Neural cell (in vitro differentiated cells): ENCODE measurements at regions not wholly inside any gene's neighbourhood (a gene's known extent, or its start where the extent isn't known, plus 50 kb on each side); places are given as distances from the start of the nearest gene placed in this dataset.

ENCODE experiments used
- CTCF ChIP-seq: fragments of 450-650 bp; IDR thresholded peaks from 2 replicates; pipeline ENCODE4 v1.5.1; 2014; ENCODE audit warnings: antibody characterized with exemption, mild to moderate bottlenecking, moderate library complexity; ENCODE audit not compliant: poor library complexity, severe bottlenecking
- REST ChIP-seq: IDR thresholded peaks from 2 replicates; pipeline ENCODE4 v1.6.1; 2012; ENCODE audit warnings: borderline replicate concordance

DNA sequence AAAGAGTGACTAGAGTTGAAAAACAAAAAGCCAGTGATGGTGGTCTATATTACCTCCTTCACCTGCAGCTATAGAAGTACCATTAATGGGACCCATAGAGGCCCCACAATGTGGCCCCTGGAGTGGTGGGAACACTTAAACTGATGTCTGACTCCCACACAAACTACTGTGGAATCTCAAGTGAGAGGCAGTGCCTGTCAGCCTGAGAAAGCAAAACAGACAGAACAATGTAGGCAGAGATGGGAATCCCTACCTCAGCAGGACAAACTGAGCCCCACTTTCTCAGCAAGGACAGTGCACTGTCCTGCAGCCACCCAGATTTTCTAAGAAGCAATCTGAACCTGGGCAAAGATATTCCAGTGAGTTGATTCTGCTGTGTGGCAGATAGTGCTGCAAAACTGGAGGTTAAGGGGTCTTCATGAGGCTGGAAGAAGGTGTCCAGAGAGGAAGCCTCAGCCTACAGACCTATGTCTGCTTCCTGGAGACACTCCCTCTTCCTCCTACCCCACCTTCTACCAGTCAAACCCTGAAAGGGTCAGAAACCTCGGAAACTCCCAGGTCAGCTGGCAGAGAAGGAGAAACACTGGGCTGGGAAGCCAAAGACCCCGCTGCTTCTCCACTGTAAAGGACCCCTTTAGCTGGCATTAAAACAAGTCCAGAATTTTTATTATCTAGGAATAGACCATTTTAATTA, 228.7 kb downstream of the C1orf94 start:
- TF ChIP-seq REST, result no peak
- TF ChIP-seq CTCF, result no peak
